Tibial nerve (tissue), 3 donors: ENCODE measurements at regions not wholly inside any gene's neighbourhood (a gene's known extent, or its start where the extent isn't known, plus 50 kb on each side); places are given as distances from the start of the nearest gene placed in this dataset.

Experiments used
- POLR2A ChIP-seq, 2 donors: fragments of 450-650 bp; IDR thresholded peaks; one replicate each; pipeline ENCODE4 v1.6.1; 2017; ENCODE audit warnings: antibody characterized with exemption in 2 of 2, mild to moderate bottlenecking in 2 of 2, moderate library complexity in 2 of 2
- TF ChIP-seq, protein P1 (sequence below), 5 experiments: fragments of 200-600 bp in 3 of 5; fragments of 450-650 bp in 2 of 5; sonication (generic) in 3 of 5; IDR thresholded peaks; one replicate each; pipeline ENCODE4 v1.5.1; 2016 to 2019; ENCODE audit warnings: antibody characterized with exemption in 5 of 5, mild to moderate bottlenecking in 3 of 5, moderate library complexity in 2 of 5

DNA sequence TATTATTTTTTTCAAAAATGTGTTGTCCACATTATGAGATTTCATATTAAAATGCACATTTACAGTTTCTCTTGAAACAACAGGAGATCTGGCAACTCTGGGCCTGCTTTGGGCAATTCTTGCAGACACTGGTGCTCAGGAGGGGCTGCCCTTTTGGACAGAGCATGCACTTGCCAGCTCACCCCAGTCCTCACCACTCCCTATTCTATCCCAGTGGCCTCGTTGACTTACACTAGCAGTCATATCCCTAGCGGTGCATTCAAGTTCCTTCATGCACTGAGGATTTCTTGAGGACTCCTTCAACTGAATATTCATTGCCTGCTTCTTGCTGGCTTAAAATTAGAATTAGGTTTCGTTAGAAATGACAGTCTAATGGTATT lies 87.9 kb upstream of the FHL2 start:
- TF ChIP-seq, protein P1, sequence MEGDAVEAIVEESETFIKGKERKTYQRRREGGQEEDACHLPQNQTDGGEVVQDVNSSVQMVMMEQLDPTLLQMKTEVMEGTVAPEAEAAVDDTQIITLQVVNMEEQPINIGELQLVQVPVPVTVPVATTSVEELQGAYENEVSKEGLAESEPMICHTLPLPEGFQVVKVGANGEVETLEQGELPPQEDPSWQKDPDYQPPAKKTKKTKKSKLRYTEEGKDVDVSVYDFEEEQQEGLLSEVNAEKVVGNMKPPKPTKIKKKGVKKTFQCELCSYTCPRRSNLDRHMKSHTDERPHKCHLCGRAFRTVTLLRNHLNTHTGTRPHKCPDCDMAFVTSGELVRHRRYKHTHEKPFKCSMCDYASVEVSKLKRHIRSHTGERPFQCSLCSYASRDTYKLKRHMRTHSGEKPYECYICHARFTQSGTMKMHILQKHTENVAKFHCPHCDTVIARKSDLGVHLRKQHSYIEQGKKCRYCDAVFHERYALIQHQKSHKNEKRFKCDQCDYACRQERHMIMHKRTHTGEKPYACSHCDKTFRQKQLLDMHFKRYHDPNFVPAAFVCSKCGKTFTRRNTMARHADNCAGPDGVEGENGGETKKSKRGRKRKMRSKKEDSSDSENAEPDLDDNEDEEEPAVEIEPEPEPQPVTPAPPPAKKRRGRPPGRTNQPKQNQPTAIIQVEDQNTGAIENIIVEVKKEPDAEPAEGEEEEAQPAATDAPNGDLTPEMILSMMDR (IDR thresholded peaks at IDR 0.05): no peak
- TF ChIP-seq POLR2A (IDR thresholded peaks at IDR 0.05): no peak
